IPS-NIHi11 (cell line): ENCODE measurements at regions not wholly inside any gene's neighbourhood (a gene's known extent, or its start where the extent isn't known, plus 50 kb on each side); places are given as distances from the start of the nearest gene placed in this dataset.
"Not testable (repeated sequence)": the region's sequence is repeated elsewhere in the genome, so short reads cannot be mapped to it uniquely, and the experiment has no call there.

Source experiments
- DNase-seq: peaks from one replicate; pipeline ENCODE4 v3.0.0; 2012; ENCODE audit warnings: mixed read lengths, low spot score

DNA sequence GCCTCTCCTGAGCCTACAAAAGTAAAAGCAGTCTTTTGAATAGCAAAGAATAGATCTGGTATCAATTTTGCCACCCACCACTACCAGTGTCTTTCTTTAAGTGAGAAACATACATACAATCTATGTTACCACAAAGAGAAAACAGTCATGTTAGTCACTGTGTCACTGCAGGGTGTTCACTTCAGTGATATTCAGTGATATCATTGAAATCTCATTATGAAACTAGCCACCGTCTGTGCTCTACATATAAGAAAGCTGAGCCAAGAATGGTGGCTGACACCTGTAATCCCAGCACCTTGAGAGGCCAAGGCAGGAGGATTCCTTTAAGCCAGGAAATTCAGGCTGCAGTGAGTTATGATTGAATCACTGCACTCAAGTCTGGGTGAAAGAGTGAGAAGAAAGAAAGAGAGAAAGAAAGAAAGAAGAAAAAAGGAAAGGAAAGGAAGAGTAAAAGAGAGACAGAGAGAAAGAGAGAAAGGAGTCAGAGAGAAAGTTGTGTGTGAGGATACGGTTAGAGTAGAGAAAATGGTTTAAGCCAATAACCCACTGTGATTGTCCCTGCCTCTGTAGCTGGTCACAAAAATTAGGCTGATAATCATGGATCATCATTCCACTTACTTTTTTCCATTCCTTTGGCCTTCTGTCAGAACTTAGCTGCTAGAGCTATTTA, 847.1 kb downstream of the FAM181B start:
- no peak for DNase-seq

DNA sequence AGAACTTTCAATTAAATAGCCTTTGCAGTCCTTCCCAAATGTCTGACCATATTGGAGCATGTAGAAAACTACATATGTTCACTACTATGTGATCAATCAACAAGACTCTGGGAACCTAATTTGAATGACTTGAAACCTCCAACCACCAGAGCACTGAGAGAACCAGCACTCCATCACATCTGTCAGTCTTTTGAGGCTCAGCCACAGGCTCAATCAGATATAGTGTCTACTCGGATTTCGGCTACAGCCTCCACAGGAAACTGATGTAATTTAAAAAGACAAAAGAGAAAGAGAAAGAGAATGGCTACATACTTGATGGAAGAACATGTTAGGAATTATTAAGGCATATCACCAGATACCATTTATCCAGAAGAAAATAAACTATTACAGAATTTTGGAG, 859.0 kb downstream of the FAM181B start:
- DNase-seq, result peak; percentile 9

DNA sequence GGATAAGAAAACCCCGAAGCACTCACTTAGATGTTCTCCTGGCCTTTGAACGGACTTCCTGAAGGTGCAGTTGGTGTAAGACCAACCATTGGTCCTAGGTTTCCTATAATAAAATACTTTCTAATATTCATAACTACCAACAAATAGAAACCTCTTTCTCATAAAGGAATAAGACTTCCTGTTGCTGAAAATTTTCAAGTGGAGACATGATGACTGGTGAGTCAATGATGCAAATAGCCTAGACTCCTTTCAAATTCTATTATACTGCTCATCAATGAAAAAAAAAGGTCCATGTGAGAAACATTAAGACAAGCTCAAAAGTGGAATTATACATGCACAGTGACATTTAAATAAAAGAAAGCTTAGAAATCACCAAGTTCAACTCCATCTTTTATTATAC, 862.8 kb downstream of the FAM181B start:
- DNase-seq, result no peak

GRCh38 chr11:81870066-81870412, 863.6 kb downstream of the FAM181B start:
- DNase-seq, result no peak

DNA sequence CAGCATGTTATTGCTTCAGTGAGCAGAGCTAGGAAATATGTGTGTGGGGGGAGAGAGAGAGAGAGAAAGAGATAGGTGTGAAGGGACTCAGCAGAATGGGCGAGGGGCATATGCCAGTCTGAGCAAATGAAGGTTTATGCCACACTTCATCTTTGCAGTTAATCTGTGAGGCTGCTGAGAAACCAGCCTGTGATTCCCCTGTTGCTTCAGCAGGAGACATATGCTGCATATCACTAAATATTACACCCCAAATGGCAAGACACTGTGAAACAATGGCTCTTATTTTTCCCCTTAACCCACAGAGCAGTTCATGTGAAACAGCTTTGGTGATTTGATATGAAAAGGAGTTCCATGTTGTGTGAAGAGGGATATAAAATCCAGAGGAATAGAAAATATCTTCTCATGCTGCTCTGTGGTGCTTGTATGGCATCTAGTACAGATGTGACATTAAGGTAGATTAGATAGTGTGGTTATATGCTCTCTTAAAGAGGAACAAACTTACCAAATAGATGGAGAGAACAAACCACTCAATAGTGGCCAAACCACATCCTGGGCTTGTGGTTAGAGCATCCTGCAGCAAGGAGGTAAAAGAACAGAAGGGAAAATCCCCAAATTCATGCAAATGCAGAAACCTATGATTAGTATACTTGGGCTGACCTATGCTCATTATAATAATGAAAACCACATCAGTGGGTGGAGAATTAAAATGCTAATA, 864.2 kb downstream of the FAM181B start:
- no peak for DNase-seq

GRCh38 chr11:81866896-81867295, 866.8 kb downstream of the FAM181B start:
- no peak for DNase-seq

DNA sequence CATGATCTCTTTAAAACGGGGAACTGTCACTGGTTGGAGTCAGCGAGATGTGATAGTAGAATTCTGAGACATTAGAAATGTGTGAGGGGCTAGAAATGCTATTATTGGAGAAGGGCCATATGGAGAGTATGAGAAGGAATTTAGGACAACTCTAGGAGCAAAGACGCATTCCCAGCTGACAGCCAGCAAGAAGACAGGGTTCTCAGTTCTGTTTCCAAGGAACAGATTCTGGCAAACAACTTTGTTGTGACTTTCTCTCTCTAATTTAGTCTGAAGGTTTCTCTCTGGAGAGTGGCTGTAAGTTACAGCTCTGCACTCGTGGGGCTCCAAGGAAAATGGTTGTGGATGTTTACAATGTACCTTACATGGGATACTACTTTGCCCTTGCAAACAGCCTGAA, 876.3 kb downstream of the FAM181B start:
- no peak for DNase-seq

DNA sequence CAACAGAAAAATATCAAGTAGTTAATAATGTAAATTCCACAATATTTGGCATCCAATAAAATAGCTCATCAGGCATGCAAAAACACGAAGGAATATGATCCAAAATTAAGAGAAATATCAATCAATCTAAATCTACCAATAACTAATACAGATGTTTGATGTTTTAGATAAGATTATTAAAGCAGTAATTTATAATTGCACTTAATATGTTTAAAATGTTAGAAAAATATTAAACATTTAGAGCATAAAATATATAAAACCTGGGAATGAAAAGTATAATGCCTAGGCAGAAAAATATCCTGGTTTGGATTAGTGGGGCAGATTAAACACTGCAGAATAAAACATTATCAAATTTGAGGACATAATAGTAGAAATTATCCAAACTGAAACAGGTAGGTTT, 879.9 kb downstream of the FAM181B start:
- DNase-seq, result no peak

DNA sequence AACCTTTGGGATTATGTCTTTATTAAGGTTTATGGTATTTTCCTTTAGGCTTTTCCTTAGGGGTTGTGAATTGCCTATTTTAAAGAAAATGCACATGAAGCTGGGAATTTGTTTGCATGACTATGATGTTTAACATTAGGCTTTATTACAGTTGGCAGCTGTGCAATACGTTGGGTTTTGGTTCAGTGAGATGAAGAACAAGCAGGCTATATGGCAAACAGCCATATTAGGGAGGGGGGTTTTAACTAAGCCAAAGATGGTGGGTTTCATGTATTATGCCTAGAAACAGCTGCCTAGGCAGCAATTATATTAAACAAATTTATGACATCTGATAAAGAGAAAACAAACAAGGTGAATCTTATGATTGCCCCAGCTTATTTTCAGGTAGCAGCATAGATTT, 880.8 kb downstream of the FAM181B start:
- DNase-seq, result no peak

GRCh38 chr11:81840380-81840779, 893.3 kb downstream of the FAM181B start:
- DNase-seq, result no peak

DNA sequence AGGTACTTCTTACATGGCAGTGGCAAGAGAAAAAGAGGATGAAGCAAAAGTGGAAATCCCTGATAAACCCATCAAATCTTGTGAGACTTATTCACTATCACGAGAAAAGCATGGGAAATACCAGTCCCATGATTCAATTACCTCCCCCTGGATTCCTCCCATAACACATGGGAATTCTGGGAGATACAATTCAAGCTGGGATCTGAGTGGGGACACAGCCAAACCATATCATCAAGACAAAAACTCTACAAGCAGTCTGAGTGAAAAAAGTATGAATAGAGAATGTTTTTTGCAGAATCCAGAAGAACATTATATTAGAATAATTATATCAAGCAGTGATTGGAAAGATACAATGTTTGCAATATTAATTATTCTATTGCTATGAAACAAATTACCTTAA, 893.7 kb downstream of the FAM181B start:
- DNase-seq, result no peak

- peak; percentile 6 for DNase-seq
Measured at GRCh38 chr11:81839016-81839415, 894.6 kb downstream of the FAM181B start.

GRCh38 chr11:81829976-81830375, 903.7 kb downstream of the FAM181B start:
- DNase-seq, result no peak

- no peak for DNase-seq
Measured at GRCh38 chr11:81825346-81825745, 908.3 kb downstream of the FAM181B start.

DNA sequence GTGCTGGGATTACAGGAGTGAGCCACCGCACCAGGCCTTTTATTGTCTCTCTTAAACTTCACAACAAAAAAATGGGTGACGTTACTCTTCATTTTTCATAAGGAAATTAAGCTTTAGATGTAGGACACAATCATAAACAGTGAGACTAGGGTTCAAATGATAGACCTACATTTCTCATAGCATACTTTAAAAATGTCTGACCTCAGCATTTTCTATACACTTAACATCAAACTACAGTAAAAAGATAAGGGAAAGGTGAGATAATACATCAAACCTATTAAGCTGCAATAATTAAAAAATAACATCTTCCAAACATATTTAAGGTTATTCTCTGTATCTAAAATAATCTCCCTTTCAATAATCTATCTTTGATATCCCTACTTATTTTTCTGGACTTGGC, 914.2 kb downstream of the FAM181B start:
- no peak for DNase-seq

DNA sequence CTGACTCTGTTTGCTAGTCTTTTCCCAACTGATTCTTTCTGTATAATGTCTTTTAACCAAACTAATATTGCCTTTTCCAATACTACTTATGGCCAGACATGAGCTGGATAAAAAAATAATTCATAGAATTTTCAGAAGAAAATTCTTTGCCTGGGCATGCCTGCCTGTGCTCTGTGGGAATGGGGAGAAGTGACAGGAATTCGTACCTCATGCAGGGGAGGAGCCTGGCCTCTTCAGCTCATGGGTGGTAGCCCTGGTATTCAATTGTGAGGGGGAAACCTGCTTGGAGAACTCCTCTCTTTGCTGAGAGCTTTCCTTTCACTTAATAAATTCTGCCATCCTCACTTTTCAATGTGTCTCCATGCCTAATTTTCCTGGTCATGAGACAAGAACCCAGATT, 928.8 kb downstream of the FAM181B start:
- no peak for DNase-seq

DNA sequence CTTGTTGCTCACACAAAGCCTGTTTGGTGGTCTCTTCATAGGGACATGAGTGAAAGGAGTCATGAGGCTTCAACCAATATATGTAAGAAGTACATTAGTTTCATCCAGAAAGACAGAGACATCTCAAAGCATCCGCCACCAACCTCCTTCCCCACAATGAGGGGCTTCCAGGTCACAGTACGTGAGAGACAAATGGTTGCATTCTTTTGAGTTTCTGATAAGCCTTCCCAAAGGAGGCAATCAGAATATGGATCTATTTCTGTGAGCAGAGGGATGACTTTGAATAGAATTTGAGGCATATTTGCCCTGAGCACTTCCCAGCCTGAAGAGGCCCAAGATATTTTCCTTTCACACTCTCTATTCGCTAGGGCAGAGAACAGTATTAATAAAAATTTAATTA, 931.1 kb downstream of the FAM181B start:
- no peak for DNase-seq

DNA sequence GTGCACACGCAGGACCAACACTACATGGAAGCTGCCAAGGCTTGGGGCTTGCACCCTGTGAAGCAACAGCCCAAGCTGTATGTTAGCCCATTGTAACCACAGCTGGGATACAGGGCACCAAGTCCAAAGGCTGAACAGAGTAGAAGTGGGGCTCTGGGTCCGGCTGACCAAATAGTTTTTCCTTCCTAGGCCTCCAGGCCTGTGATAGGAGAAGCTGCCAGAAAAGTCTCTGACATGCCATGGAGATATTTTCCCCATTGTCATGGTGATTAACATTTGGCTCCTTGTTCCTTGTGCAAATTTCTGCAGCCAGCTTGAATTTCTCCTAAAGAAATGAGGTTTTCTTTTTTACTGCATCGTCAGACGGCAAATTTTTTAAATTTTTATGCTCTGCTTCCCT, 941.2 kb downstream of the FAM181B start:
- no peak for DNase-seq

DNA sequence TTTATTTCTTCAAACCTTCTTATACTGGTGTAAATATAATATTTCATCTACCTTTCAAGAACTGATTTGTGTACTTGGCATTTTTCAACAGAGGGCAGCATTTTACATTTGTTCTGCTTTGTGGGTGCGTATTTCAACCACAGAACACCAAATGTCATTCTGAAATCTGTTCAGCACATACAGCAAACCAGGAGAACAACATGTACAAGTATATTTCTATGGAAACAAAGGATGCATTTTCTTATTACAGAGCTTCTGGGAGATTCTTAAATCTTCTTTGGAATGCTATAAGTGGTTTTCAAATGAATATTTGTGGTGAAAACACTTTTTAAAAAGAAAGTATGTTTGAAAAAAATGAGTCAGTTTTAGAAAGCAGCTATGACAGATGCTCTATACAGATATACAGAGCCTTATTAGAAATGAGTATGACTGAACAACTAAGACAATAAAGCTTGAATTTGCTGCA, 946.0 kb downstream of the FAM181B start:
- DNase-seq, result no peak

- DNase-seq, result peak; percentile 14
Measured at GRCh38 chr11:81772166-81772565, 961.5 kb downstream of the FAM181B start.

- DNase-seq, result not testable (repeated sequence)
Measured at GRCh38 chr11:81769906-81770305, 963.8 kb downstream of the FAM181B start.

DNA sequence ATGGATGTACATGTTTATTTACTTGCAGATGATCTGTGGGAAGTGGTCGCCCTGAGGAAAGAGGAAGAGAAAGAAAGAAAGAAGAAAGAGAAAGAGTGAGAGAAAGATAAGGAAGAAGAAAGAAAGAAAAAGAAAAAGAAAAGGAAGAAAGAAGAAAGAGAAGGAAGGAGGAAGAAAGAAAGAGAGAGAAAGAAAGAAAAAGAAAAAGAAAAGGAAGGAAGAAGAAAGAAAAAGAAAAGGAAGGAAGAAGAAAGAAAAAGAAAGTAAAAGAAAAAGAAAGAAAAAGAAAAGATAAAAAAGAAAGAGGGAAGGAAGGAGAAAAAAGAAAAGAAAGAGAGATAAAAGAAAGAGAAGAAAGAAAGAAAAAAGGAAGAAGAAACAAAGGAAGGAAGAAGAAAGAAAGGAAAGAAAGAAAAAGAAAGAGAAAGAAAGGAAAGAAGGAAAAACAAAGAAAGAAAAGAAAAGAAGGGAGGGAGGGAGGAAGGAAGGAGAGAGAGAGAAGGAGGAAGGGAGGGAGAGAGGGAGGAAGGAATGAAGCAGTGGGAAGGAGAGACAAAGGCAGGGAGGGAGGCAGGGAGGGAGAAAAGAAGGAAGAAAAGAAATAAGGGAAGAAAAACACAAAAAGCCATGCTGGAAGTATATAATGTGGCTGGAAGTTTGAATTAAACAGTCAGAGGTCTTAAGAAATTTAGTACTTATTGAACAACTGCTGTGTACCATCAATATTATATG, 976.6 kb downstream of the FAM181B start:
- DNase-seq, result no peak

GRCh38 chr11:81749245-81749644, 984.4 kb downstream of the FAM181B start:
- no peak for DNase-seq
